Uterus (tissue), 2 donors: ENCODE measurements at regions not wholly inside any gene's neighbourhood (a gene's known extent, or its start where the extent isn't known, plus 50 kb on each side); places are given as distances from the start of the nearest gene placed in this dataset.

Experiments
- CTCF ChIP-seq, 4 experiments: fragments of 200-600 bp in 2 of 4; fragments of 450-650 bp in 2 of 4; sonication (generic) in 2 of 4; IDR thresholded peaks; one replicate each; pipeline ENCODE4 v1.5.1; 2016 to 2019; ENCODE audit warnings: antibody characterized with exemption in 4 of 4, mild to moderate bottlenecking in 2 of 4, moderate library complexity in 1 of 4
- POLR2A ChIP-seq, 2 donors: fragments of 450-650 bp; IDR thresholded peaks; one replicate each; pipeline ENCODE4 v1.6.1; 2016; ENCODE audit warnings: antibody characterized with exemption in 2 of 2, mild to moderate bottlenecking in 1 of 2, moderate library complexity in 1 of 2

GRCh38 chr14:56358851-56359614 lies 220.6 kb upstream of the TMEM260 start:
- no peak for TF ChIP-seq CTCF (IDR thresholded peaks at IDR 0.05)
- no peak for TF ChIP-seq POLR2A (IDR thresholded peaks at IDR 0.05)
